SK-N-SH (cell line): ENCODE measurements at regions not wholly inside any gene's neighbourhood (a gene's known extent, or its start where the extent isn't known, plus 50 kb on each side); places are given as distances from the start of the nearest gene placed in this dataset.

Experiments used
- CTCF ChIA-PET: fragments of 300-600, 350-600 bp; formaldehyde crosslinking; extraction: SDS; loops from one replicate; lab custom pipeline; 2021; lab: Yijun Ruan, JAX
- POLR2A ChIA-PET: fragments of 350-600 bp; sonication (Branson Sonifier 250); formaldehyde crosslinking; extraction: SDS; loops from one replicate; lab custom pipeline; 2020; ENCODE audit warnings: antibody characterized with exemption, inconsistent platforms; lab: Yijun Ruan, JAX
- DNase-seq: peaks from one replicate; pipeline ENCODE4 v3.0.0; 2012
- H2AFZ ChIP-seq: fragments of 200-600 bp; sonication (generic); 2 replicates; pipeline ENCODE4 v1.8.1; 2016; ENCODE audit warnings: antibody characterized with exemption, mild to moderate bottlenecking, low read depth
- H3F3A ChIP-seq: fragments of 200-600 bp; sonication (generic); replicated peaks from 2 replicates; pipeline ENCODE3; 2016; ENCODE audit warnings: antibody characterized with exemption, mild to moderate bottlenecking; ENCODE audit not compliant: insufficient read depth
- H3K27ac ChIP-seq, 2 experiments: fragments of 200-500 bp in 1 of 2; fragments of 200-600 bp in 1 of 2; sonication (Bioruptor generic) in 1 of 2; sonication (generic), shearing (Covaris generic) in 1 of 2; 2 replicates each; pipeline versions ENCODE4 v1.5.1 to v1.6.1; 2014 to 2016; ENCODE audit warnings: low read depth in 2 of 2, inconsistent platforms in 1 of 2, low read length in 1 of 2, mild to moderate bottlenecking in 1 of 2, mixed read lengths in 1 of 2
- H3K27me3 ChIP-seq: fragments of 200-600 bp; sonication (generic), shearing (Covaris generic); 2 replicates; pipeline ENCODE4 v1.6.1; 2016; ENCODE audit warnings: mixed run types; ENCODE audit not compliant: insufficient read depth
- H3K36me3 ChIP-seq, 2 experiments: fragments of 200-500 bp in 1 of 2; fragments of 200-600 bp in 1 of 2; sonication (Bioruptor generic) in 1 of 2; sonication (generic) in 1 of 2; replicated peaks in 1 of 2; 2 replicates each; pipeline versions ENCODE3 to v1.5.1; 2014 to 2016; ENCODE audit warnings: low read length in 1 of 2, mild to moderate bottlenecking in 1 of 2; ENCODE audit not compliant: insufficient read depth in 2 of 2, control insufficient read depth in 1 of 2
- H3K4me1 ChIP-seq, 2 experiments: fragments of 200-500 bp in 1 of 2; fragments of 200-600 bp in 1 of 2; sonication (Bioruptor generic) in 1 of 2; sonication (generic), shearing (Covaris generic) in 1 of 2; 2 replicates each; pipeline versions ENCODE4 v1.5.1 to v1.6.1; 2014 to 2016; ENCODE audit warnings: low read depth in 1 of 2, low read length in 1 of 2, mixed run types in 1 of 2; ENCODE audit not compliant: insufficient read depth in 2 of 2, control insufficient read depth in 1 of 2
- H3K4me2 ChIP-seq: fragments of 200-600 bp; sonication (generic), shearing (Covaris generic); 2 replicates; pipeline ENCODE4 v1.6.1; 2017; ENCODE audit warnings: mixed run types
- H3K4me3 ChIP-seq, 2 experiments: fragments of 200-500 bp in 1 of 2; fragments of 200-600 bp in 1 of 2; sonication (Bioruptor generic) in 1 of 2; sonication (generic), shearing (Covaris generic) in 1 of 2; 2 replicates each; pipeline versions ENCODE4 v1.5.1 to v1.8.1; 2014 to 2016; ENCODE audit warnings: low read depth in 2 of 2, inconsistent platforms in 1 of 2, low read length in 1 of 2, mild to moderate bottlenecking in 1 of 2, mixed read lengths in 1 of 2, moderate library complexity in 1 of 2
- H3K79me2 ChIP-seq: fragments of 200-600 bp; sonication (generic); 2 replicates; pipeline ENCODE4 v1.8.1; 2017; ENCODE audit warnings: mild to moderate bottlenecking; ENCODE audit not compliant: insufficient read depth
- H3K9ac ChIP-seq: fragments of 200-600 bp; sonication (generic); 2 replicates; pipeline ENCODE4 v1.6.1; 2017; ENCODE audit warnings: mixed run types
- H3K9me2 ChIP-seq: fragments of 200-600 bp; sonication (generic); 2 replicates; pipeline ENCODE4 v1.6.1; 2017; ENCODE audit warnings: mixed run types
- H3K9me3 ChIP-seq: fragments of 200-600 bp; sonication (generic); 2 replicates; pipeline ENCODE4 v1.6.1; 2017; ENCODE audit warnings: mixed run types, mild to moderate bottlenecking, moderate library complexity
- H4K20me1 ChIP-seq: fragments of 200-600 bp; sonication (generic); 2 replicates; pipeline ENCODE4 v1.6.1; 2017; ENCODE audit warnings: mild to moderate bottlenecking, mixed run types; ENCODE audit not compliant: insufficient read depth
- CHD2 ChIP-seq: fragments of 150-350 bp; IDR thresholded peaks from 2 replicates; pipeline ENCODE4 v1.6.1; 2018; ENCODE audit warnings: low read length; ENCODE audit not compliant: partially characterized antibody
- EP300 ChIP-seq, 2 experiments: IDR thresholded peaks; 2 replicates each; pipeline versions ENCODE4 v1.4.0 to v1.6.1; 2012; ENCODE audit warnings: borderline replicate concordance in 1 of 2, low read depth in 1 of 2, low read length in 1 of 2
- FOXJ3 ChIP-seq: sonication (generic); formaldehyde crosslinking; IDR thresholded peaks from 2 replicates; pipeline ENCODE4 v1.5.1; 2020; ENCODE audit warnings: mild to moderate bottlenecking, missing genetic modification reagents
- GATA2 ChIP-seq: sonication (generic); formaldehyde crosslinking; IDR thresholded peaks from 2 replicates; pipeline ENCODE4 v1.5.0; 2020; ENCODE audit warnings: mild to moderate bottlenecking, missing genetic modification reagents
- MXI1 ChIP-seq: IDR thresholded peaks from 2 replicates; pipeline ENCODE4 v1.6.1; 2012; ENCODE audit warnings: mild to moderate bottlenecking, low read depth, low read length, improper control_type of control experiment
- NFIC ChIP-seq: IDR thresholded peaks from 2 replicates; pipeline ENCODE4 v1.4.0; 2012; ENCODE audit warnings: borderline replicate concordance
- NRF1 ChIP-seq: IDR thresholded peaks from 2 replicates; pipeline ENCODE4 v1.6.1; 2012; ENCODE audit warnings: low read depth, mild to moderate bottlenecking, low read length
- RAD21 ChIP-seq: IDR thresholded peaks from 2 replicates; pipeline ENCODE4 v1.6.1; 2012; ENCODE audit warnings: mild to moderate bottlenecking, low read length
- RCOR1 ChIP-seq: fragments of 150-350 bp; IDR thresholded peaks from 2 replicates; pipeline ENCODE4 v1.6.1; 2017; ENCODE audit warnings: antibody characterized with exemption, low read length
- RFX5 ChIP-seq: IDR thresholded peaks from 2 replicates; pipeline ENCODE4 v1.6.1; 2012; ENCODE audit warnings: mild to moderate bottlenecking, improper control_type of control experiment, low read length
- SMC3 ChIP-seq: IDR thresholded peaks from 2 replicates; pipeline ENCODE4 v1.6.1; 2012; ENCODE audit warnings: low read depth, low read length, improper control_type of control experiment
- TEAD4 ChIP-seq: IDR thresholded peaks from 2 replicates; pipeline ENCODE4 v1.4.0; 2012; ENCODE audit warnings: mild to moderate bottlenecking, borderline replicate concordance; ENCODE audit not compliant: insufficient read depth
- WGBS: methylation state at CpG from one replicate; pipeline ENCODE4 v1.1.6; 2017; ENCODE audit warnings: low lambda C conversion rate; 5-methylcytosine and 5-hydroxymethylcytosine counted together
- TF ChIP-seq, protein P1 (sequence below): IDR thresholded peaks from 2 replicates; pipeline ENCODE4; 2012

GRCh38 chr1:116825720-116826438 is 71.6 kb downstream of the CD2 start:
- CTCF ChIA-PET, result interaction anchor here (0.5 to 2.9 kb wide), 15 partner anchors 16 to 687 kb away, joined by 3 to 11 read pairs (median 3); partner anchors contain the start of gene TTF2
- Histone ChIP-seq H3K4me2 (no peak overlapping the region), H3K9me3 (no peaks in the 10 kb centered on the region), H3K27me3 (no peaks in the 10 kb centered on the region), H2AFZ (no peak overlapping the region), H3K4me3 (no peak overlapping the region), H3F3A (no peaks in the 10 kb centered on the region), H3K79me2 (no peaks in the 10 kb centered on the region), H4K20me1 (no peaks in the 10 kb centered on the region), H3K36me3 (no peaks in the 10 kb centered on the region), H3K4me1 (peaks cover 0 to 20% of the 10 kb centered on the region in 2 experiments; a peak in 2 of 4 replicates), H3K27ac (peak overlapping the region in 1 of 2 experiments; percentile 78; a peak in 2 of 4 replicates), H3K9ac (no peak overlapping the region), H3K9me2 (no peaks in the 10 kb centered on the region)
- TF ChIP-seq FOXJ3 (CRISPR knock-in tag) (peak; percentile 70; the same call in 1 of the 2 replicates), NFIC (0 out of 2 replicates have a peak, but pooled peaks have one; percentile 11), MXI1 (peak; percentile 84; the same call in 1 of the 2 replicates), RFX5 (no peak), NRF1 (no peak), RCOR1 (peak; percentile 73; the same call in 1 of the 2 replicates), CHD2 (peak; percentile 68), GATA2 (peak; percentile 74), SMC3 (peak; percentile 42; the same call in 1 of the 2 replicates), EP300 (IDR thresholded peaks at IDR 0.05; ENCODE audit: borderline replicate concordance in 1 of 2, low read depth in 1 of 2, low read length in 1 of 2) (peak in 1 of 2 experiments; percentile 83; a peak in 2 of 4 replicates), TEAD4 (no peak), RAD21 (peak; percentile 60)
- peak; percentile 83 for DNase-seq
- 71% methylated on average over 10 of the region's 10 CpGs for WGBS
- POLR2A ChIA-PET, result interaction anchor here (1.0 to 1.3 kb wide), 3 partner anchors 53 to 234 kb away, joined by 3 to 5 read pairs (median 3); partner anchors contain the start of gene TTF2

DNA sequence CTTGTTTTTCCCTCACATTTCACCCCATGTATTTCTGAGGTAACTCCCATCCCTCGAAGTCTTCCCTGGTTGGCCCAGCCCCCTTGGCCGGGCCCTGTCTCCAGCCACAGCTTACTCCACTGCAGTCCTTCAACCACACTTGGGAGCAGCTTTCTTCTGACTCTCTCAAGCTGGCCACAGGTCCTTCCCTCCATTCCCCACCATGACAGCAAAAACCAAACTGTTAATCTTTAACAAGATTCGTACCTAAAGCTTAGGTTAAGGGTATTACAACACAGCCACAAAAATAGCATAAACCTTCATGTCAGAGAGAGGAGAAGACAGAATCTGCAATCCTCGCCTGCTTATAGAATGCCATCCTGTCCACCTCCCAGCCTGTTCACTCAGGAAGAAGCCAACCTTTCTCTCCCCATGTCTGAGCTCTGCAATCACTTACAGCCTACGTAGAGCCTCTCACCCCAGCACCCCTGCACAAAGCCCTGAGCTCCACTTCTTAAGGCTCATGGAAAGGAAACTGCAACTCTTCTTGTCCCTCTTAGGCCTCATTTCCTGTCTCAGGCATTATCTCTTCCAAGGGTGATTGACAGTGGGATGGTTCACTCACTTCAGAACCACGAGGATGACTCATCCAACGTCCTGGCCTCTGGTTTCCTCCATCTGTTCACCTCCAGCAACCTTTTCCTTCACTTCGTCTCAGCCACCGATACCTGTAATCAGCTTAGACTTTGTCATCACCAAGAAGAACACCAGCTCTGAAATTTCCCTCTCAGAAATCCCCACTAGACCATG is 72.8 kb downstream of the CD2 start:
- Histone ChIP-seq H3K27ac (no peak overlapping the region), H3K79me2 (no peaks in the 10 kb centered on the region), H3K9ac (no peak overlapping the region), H2AFZ (peak overlapping the region; percentile 75; the same call in 1 of the 2 replicates), H3K4me2 (no peak overlapping the region), H3K4me3 (no peak overlapping the region), H3K27me3 (no peaks in the 10 kb centered on the region), H3K9me2 (no peaks in the 10 kb centered on the region), H3K36me3 (no peaks in the 10 kb centered on the region), H3K4me1 (peaks cover 0 to 20% of the 10 kb centered on the region in 2 experiments; a peak in 2 of 4 replicates), H3K9me3 (no peaks in the 10 kb centered on the region), H4K20me1 (no peaks in the 10 kb centered on the region), H3F3A (no peaks in the 10 kb centered on the region)
- DNase-seq, result no peak
- TF ChIP-seq, protein P1, sequence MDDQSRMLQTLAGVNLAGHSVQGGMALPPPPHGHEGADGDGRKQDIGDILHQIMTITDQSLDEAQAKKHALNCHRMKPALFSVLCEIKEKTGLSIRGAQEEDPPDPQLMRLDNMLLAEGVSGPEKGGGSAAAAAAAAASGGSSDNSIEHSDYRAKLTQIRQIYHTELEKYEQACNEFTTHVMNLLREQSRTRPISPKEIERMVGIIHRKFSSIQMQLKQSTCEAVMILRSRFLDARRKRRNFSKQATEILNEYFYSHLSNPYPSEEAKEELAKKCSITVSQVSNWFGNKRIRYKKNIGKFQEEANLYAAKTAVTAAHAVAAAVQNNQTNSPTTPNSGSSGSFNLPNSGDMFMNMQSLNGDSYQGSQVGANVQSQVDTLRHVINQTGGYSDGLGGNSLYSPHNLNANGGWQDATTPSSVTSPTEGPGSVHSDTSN, result peak; percentile 73
- TF ChIP-seq RFX5, result no peak
- POLR2A ChIA-PET, result no interaction called here
- CTCF ChIA-PET, result interaction anchor here (1.0 to 2.9 kb wide), 5 partner anchors 15 to 252 kb away, joined by 3 to 11 read pairs (median 8); no protein-coding TSS in a partner anchor
- 43% methylated on average over 9 of the region's 9 CpGs for WGBS
